Parathyroid adenoma (tissue), 2 donors: ENCODE measurements at regions not wholly inside any gene's neighbourhood (a gene's known extent, or its start where the extent isn't known, plus 50 kb on each side); places are given as distances from the start of the nearest gene placed in this dataset.

Source experiments
- H2AFZ ChIP-seq: fragments of 300-600 bp; sonication (generic); one replicate; pipeline ENCODE4 v1.7.0; 2017; ENCODE audit warnings: antibody characterized with exemption, mild to moderate bottlenecking
- H3K27ac ChIP-seq: fragments of 300-600 bp; sonication (generic); one replicate; pipeline ENCODE4 v1.7.0; 2017
- H3K27me3 ChIP-seq: fragments of 300-600 bp; sonication (generic); one replicate; pipeline ENCODE4 v1.7.0; 2017; ENCODE audit warnings: low read length; ENCODE audit not compliant: control insufficient read depth, insufficient read depth
- H3K36me3 ChIP-seq: fragments of 300-600 bp; sonication (generic); one replicate; pipeline ENCODE4 v1.7.0; 2017; ENCODE audit warnings: low read length; ENCODE audit not compliant: control insufficient read depth, insufficient read depth
- H3K4me1 ChIP-seq: fragments of 300-600 bp; sonication (generic); one replicate; pipeline ENCODE4 v1.7.0; 2017; ENCODE audit warnings: control low read depth
- H3K4me2 ChIP-seq: fragments of 300-600 bp; sonication (generic); one replicate; pipeline ENCODE4 v1.7.0; 2017; ENCODE audit warnings: low read length
- H3K4me3 ChIP-seq: fragments of 300-600 bp; sonication (generic); one replicate; pipeline ENCODE4 v1.7.0; 2017; ENCODE audit warnings: low read depth, low read length
- H3K79me2 ChIP-seq: fragments of 300-600 bp; sonication (generic); one replicate; pipeline ENCODE4 v1.7.0; 2017; ENCODE audit warnings: control low read depth
- H3K9ac ChIP-seq: fragments of 300-600 bp; sonication (generic); one replicate; pipeline ENCODE4 v1.7.0; 2017; ENCODE audit warnings: mild to moderate bottlenecking
- H3K9me3 ChIP-seq: fragments of 300-600 bp; sonication (generic); one replicate; pipeline ENCODE4 v1.7.0; 2017; ENCODE audit warnings: low read length; ENCODE audit not compliant: control insufficient read depth
- CTCF ChIP-seq: fragments of 300-600 bp; sonication (generic); IDR thresholded peaks from one replicate; pipeline ENCODE4 v1.7.0; 2017; ENCODE audit warnings: antibody characterized with exemption, mild to moderate bottlenecking
- donor health status: primary hyperparathyroidism.

DNA sequence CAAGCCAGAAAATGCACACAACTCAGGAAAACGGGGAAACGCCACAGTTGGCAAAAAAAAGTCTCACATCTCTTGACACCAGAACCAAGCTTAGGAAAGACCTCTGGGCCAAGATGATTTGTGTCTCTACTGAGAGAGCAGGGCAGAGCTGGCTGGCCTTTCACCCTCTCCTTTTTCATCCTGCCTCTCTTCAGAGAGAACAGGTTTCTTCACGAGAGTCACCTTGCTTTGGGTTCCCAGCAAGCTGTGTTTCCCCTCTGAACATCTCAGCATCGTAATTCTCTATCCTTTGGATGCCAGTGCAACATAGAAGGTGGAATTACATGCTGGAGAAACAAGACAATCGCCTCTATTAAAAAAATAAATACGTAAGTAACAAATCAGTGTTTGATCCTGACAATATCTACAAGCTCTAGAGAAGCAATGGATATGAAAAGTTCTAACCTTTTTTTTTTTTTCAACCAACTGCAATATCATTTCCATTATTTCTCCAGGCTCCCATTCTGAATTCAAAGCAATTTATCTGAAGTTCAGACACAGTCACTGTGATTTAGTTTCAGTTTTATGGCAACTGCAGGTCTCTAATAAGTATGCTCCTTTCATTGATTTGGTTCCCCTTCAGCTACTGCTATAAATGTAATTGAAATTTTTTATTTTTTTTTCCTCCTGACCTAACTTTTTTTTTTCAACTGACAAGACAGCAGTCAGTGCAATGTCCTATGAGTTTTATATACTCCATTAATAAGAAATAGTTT is 708.6 kb downstream of the DTWD2 start:
- Histone ChIP-seq H3K4me3 (no peak overlapping the region), H3K4me1 (no peaks in the 10 kb centered on the region)
- no peak for TF ChIP-seq CTCF

GRCh38 chr5:118270526-118270925 is 717.8 kb downstream of the DTWD2 start:
- Histone ChIP-seq H3K4me1 (no peaks in the 10 kb centered on the region), H3K9ac (no peak overlapping the region), H2AFZ (no peak overlapping the region), H3K27me3 (no peaks in the 10 kb centered on the region), H3K4me3 (no peak overlapping the region), H3K27ac (no peak overlapping the region), H3K36me3 (no peaks in the 10 kb centered on the region), H3K79me2 (no peaks in the 10 kb centered on the region), H3K4me2 (no peak overlapping the region), H3K9me3 (no peaks in the 10 kb centered on the region)
- no peak for TF ChIP-seq CTCF

More for the DNA sequence above, 708.6 kb downstream of the DTWD2 start:
- Histone ChIP-seq H3K27me3 (no peaks in the 10 kb centered on the region), H3K79me2 (no peaks in the 10 kb centered on the region), H3K36me3 (no peaks in the 10 kb centered on the region), H2AFZ (no peak overlapping the region), H3K4me2 (no peak overlapping the region), H3K9me3 (no peaks in the 10 kb centered on the region), H3K9ac (no peak overlapping the region), H3K27ac (no peak overlapping the region)

DNA sequence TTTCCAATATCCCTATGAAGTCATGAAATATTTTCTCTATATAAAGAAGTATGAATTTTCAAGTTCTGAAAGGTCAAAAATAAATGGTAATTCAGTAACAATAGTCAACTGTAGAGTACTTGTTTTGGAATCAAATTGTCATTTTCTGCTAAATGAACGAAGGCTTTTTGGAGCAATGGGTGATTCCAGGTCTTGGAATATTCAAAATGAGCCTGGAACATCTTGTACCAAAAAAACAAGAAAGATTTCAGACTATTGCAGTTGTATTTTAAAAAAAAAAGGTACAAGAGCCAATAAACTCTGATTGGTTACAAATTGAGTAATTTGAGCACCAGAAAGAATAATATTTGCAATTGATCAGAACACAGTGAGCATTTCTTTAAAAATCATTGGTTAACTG is 730.1 kb downstream of the DTWD2 start:
- no peak overlapping the region for H3K27ac ChIP-seq
- no peak overlapping the region for H3K4me2 ChIP-seq
- H3K4me1 ChIP-seq, result no peaks in the 10 kb centered on the region
- no peak overlapping the region for H3K9ac ChIP-seq
- H3K9me3 ChIP-seq, result no peaks in the 10 kb centered on the region
- no peaks in the 10 kb centered on the region for H3K27me3 ChIP-seq
- no peak overlapping the region for H3K4me3 ChIP-seq
- H2AFZ ChIP-seq, result no peak overlapping the region
- no peaks in the 10 kb centered on the region for H3K79me2 ChIP-seq
- H3K36me3 ChIP-seq, result no peaks in the 10 kb centered on the region
- TF ChIP-seq CTCF, result no peak

- Histone ChIP-seq H3K36me3 (no peaks in the 10 kb centered on the region), H3K27me3 (no peaks in the 10 kb centered on the region), H3K9me3 (no peaks in the 10 kb centered on the region), H2AFZ (no peak overlapping the region), H3K9ac (no peak overlapping the region), H3K27ac (no peak overlapping the region), H3K4me3 (no peak overlapping the region), H3K4me2 (no peak overlapping the region), H3K4me1 (no peaks in the 10 kb centered on the region), H3K79me2 (no peaks in the 10 kb centered on the region)
- no peak for TF ChIP-seq CTCF
These were observed 731.3 kb downstream of the DTWD2 start for GRCh38 chr5:118257066-118257465.
